GM23338 (cell line): ENCODE measurements at regions not wholly inside any gene's neighbourhood (a gene's known extent, or its start where the extent isn't known, plus 50 kb on each side); places are given as distances from the start of the nearest gene placed in this dataset.

Experiments
- ATAC-seq: fragments of 200-7000 bp; cut with Tn5 transposase; 3 replicates; pipeline ENCODE4 v1.9.1; 2020
- DNase-seq: peaks from one replicate; pipeline ENCODE4 v3.0.0-alpha.2; 2015; ENCODE audit warnings: low spot score
- H2AFZ ChIP-seq: fragments of 200-600 bp; sonication (generic); 2 replicates; pipeline ENCODE4 v1.8.0; 2016; ENCODE audit warnings: antibody characterized with exemption, mild to moderate bottlenecking, moderate library complexity
- H3F3A ChIP-seq: fragments of 200-600 bp; sonication (generic); replicated peaks from 2 replicates; pipeline ENCODE4 v1.8.0; 2017; ENCODE audit warnings: antibody characterized with exemption, mixed run types, low read depth
- H3K27ac ChIP-seq: fragments of 200-600 bp; sonication (generic); 2 replicates; pipeline ENCODE4 v1.6.1; 2016; ENCODE audit warnings: low read depth
- H3K27me3 ChIP-seq: fragments of 200-600 bp; sonication (generic); 2 replicates; pipeline ENCODE4 v1.8.0; 2016; ENCODE audit warnings: mild to moderate bottlenecking, mixed run types, moderate library complexity; ENCODE audit not compliant: insufficient read depth
- H3K36me3 ChIP-seq: fragments of 200-600 bp; sonication (generic); 2 replicates; pipeline ENCODE4 v1.8.0; 2016; ENCODE audit warnings: mild to moderate bottlenecking; ENCODE audit not compliant: insufficient read depth
- H3K4me1 ChIP-seq: fragments of 200-600 bp; sonication (generic); 2 replicates; pipeline ENCODE4 v1.8.0; 2016; ENCODE audit warnings: mild to moderate bottlenecking, moderate library complexity; ENCODE audit not compliant: insufficient read depth
- H3K4me2 ChIP-seq: fragments of 200-600 bp; sonication (generic); 2 replicates; pipeline ENCODE4 v1.7.1; 2017; ENCODE audit warnings: mixed run types
- H3K4me3 ChIP-seq: fragments of 200-600 bp; sonication (generic); 2 replicates; pipeline ENCODE4 v1.6.1; 2016; ENCODE audit warnings: mixed run types
- H3K79me2 ChIP-seq: fragments of 200-600 bp; sonication (generic); replicated peaks from 2 replicates; pipeline ENCODE4 v1.8.0; 2017; ENCODE audit warnings: mild to moderate bottlenecking; ENCODE audit not compliant: insufficient read depth
- H3K9me2 ChIP-seq: fragments of 200-600 bp; sonication (generic); 2 replicates; pipeline ENCODE4 v1.8.0; 2017; ENCODE audit not compliant: insufficient read depth
- H4K20me1 ChIP-seq: fragments of 200-600 bp; sonication (generic); replicated peaks from 2 replicates; pipeline ENCODE4 v1.8.0; 2017; ENCODE audit warnings: mild to moderate bottlenecking; ENCODE audit not compliant: insufficient read depth
- H3K27ac Mint-ChIP-seq: 2 replicates; pipeline ENCODE4 v1.8.0; 2020; ENCODE audit warnings: inconsistent platforms, mild to moderate bottlenecking, moderate library complexity, mixed read lengths
- H3K27me3 Mint-ChIP-seq: 3 replicates; pipeline ENCODE4 v1.8.0; 2022; ENCODE audit warnings: low read depth, mild to moderate bottlenecking, moderate library complexity, mixed read lengths, inconsistent platforms; ENCODE audit not compliant: insufficient read depth, poor library complexity
- H3K36me3 Mint-ChIP-seq: 3 replicates; pipeline ENCODE4 v1.8.0; 2021; ENCODE audit warnings: low read depth, mild to moderate bottlenecking, inconsistent platforms, moderate library complexity, mixed read lengths
- H3K4me1 Mint-ChIP-seq: 3 replicates; pipeline ENCODE4 v1.8.0; 2020; ENCODE audit warnings: mild to moderate bottlenecking, inconsistent platforms, mixed read lengths
- H3K4me3 Mint-ChIP-seq: 3 replicates; pipeline ENCODE4 v1.8.0; 2021; ENCODE audit warnings: moderate library complexity, mild to moderate bottlenecking, inconsistent platforms, mixed read lengths
- H3K9me3 Mint-ChIP-seq: 3 replicates; pipeline ENCODE4 v1.8.0; 2020; ENCODE audit warnings: moderate library complexity, mild to moderate bottlenecking, inconsistent platforms, mixed read lengths
- CTCF ChIP-seq, 2 experiments: fragments of 200-600 bp in 1 of 2; sonication (generic) in 1 of 2; conservative IDR thresholded peaks; 2 replicates each; pipeline versions ENCODE4 v1.5.1 to v1.6.1; 2016 to 2017; ENCODE audit warnings: antibody characterized with exemption in 2 of 2, low read depth in 2 of 2, mild to moderate bottlenecking in 2 of 2, moderate library complexity in 1 of 2
- EZH2 ChIP-seq: fragments of 200-600 bp; sonication (generic); IDR thresholded peaks from one replicate; pipeline ENCODE4 v1.8.0; 2017; ENCODE audit warnings: antibody characterized with exemption, mild to moderate bottlenecking, low read depth; ENCODE audit not compliant: unreplicated experiment
- NANOG ChIP-seq: IDR thresholded peaks from 2 replicates; pipeline ENCODE4 v1.6.1; 2016; ENCODE audit warnings: antibody characterized with exemption, borderline replicate concordance
- REST ChIP-seq: IDR thresholded peaks from one replicate; pipeline ENCODE4 v1.6.1; 2018; ENCODE audit warnings: antibody characterized with exemption; ENCODE audit not compliant: unreplicated experiment
- ZNF114 ChIP-seq: fragments of 250-450 bp; sonication (Bioruptor Pico); IDR thresholded peaks from 2 replicates; pipeline ENCODE4 v1.5.0; 2020; ENCODE audit warnings: mild to moderate bottlenecking, moderate library complexity
- ZNF462 ChIP-seq: fragments of 250-450 bp; sonication (Bioruptor Pico); IDR thresholded peaks from 2 replicates; pipeline ENCODE4 v1.5.0; 2020; ENCODE audit warnings: mild to moderate bottlenecking, moderate library complexity

- ATAC-seq (no peak), DNase-seq (no peak)
- H3K9me3 Mint-ChIP-seq: peaks cover 4% of the 10 kb centered on the region; the same call in 2 of the 3 replicates
- no peak overlapping the region for H3K27ac Mint-ChIP-seq
- H3K4me3 Mint-ChIP-seq: no peak overlapping the region
- H3F3A ChIP-seq: no peaks in the 10 kb centered on the region
- peaks cover 6% of the 10 kb centered on the region; the same call in 2 of the 3 replicates for H3K4me1 Mint-ChIP-seq
- H3K9me2 ChIP-seq: peaks cover 7% of the 10 kb centered on the region; the same call in 1 of the 2 replicates
- H3K4me1 ChIP-seq: no peaks in the 10 kb centered on the region
- H3K27me3 Mint-ChIP-seq: no peaks in the 10 kb centered on the region
- no peak overlapping the region for H3K4me2 ChIP-seq
- H3K36me3 Mint-ChIP-seq: no peaks in the 10 kb centered on the region
- TF ChIP-seq ZNF462 (CRISPR knock-in tag) (no peak), CTCF (conservative IDR thresholded peaks at IDR 0.05; ENCODE audit: low read depth in 2 of 2) (no peak), NANOG (no peak)
- H3K36me3 ChIP-seq: no peaks in the 10 kb centered on the region
- no peaks in the 10 kb centered on the region for H3K27me3 ChIP-seq
- H3K79me2 ChIP-seq: no peaks in the 10 kb centered on the region
- H3K27ac ChIP-seq: no peak overlapping the region
- no peak overlapping the region for H2AFZ ChIP-seq
- H3K4me3 ChIP-seq: no peak overlapping the region
- no peaks in the 10 kb centered on the region for H4K20me1 ChIP-seq
These were observed 70.3 kb downstream of the UNC5CL start for GRCh38 chr6:40968620-40969164.

GRCh38 chr6:40966860-40967259, 72.2 kb downstream of the UNC5CL start:
- H4K20me1 ChIP-seq: no peaks in the 10 kb centered on the region
- no peaks in the 10 kb centered on the region for H3F3A ChIP-seq
- ATAC-seq: no peak
- no peak overlapping the region for H3K4me3 Mint-ChIP-seq
- H3K4me3 ChIP-seq: no peak overlapping the region
- H3K4me1 Mint-ChIP-seq: peaks cover 18% of the 10 kb centered on the region; the same call in 2 of the 3 replicates
- H3K4me2 ChIP-seq: no peak overlapping the region
- TF ChIP-seq EZH2: no peak
- TF ChIP-seq ZNF114 (CRISPR knock-in tag): no peak
- no peak for TF ChIP-seq CTCF (conservative IDR thresholded peaks at IDR 0.05; ENCODE audit: low read depth in 2 of 2)
- no peak for TF ChIP-seq REST
- no peaks in the 10 kb centered on the region for H3K27me3 ChIP-seq
- no peak overlapping the region for H3K27ac Mint-ChIP-seq
- peaks cover 9% of the 10 kb centered on the region; the same call in 1 of the 2 replicates for H3K9me2 ChIP-seq
- no peaks in the 10 kb centered on the region for H3K4me1 ChIP-seq
- H3K27ac ChIP-seq: no peak overlapping the region
- DNase-seq: no peak
- no peaks in the 10 kb centered on the region for H3K36me3 Mint-ChIP-seq
- no peak overlapping the region for H2AFZ ChIP-seq
- no peaks in the 10 kb centered on the region for H3K79me2 ChIP-seq
- H3K27me3 Mint-ChIP-seq: no peaks in the 10 kb centered on the region
- no peaks in the 10 kb centered on the region for H3K9me3 Mint-ChIP-seq
- H3K36me3 ChIP-seq: no peaks in the 10 kb centered on the region
